IPS-15b (cell line): ENCODE measurements at regions not wholly inside any gene's neighbourhood (a gene's known extent, or its start where the extent isn't known, plus 50 kb on each side); places are given as distances from the start of the nearest gene placed in this dataset.

Experiments
- H3K27me3 ChIP-seq: one replicate; pipeline ENCODE4 v1.6.1; 2013; ENCODE audit warnings: low read length; ENCODE audit not compliant: control insufficient read depth, insufficient read depth
- H3K36me3 ChIP-seq: one replicate; pipeline ENCODE4 v1.6.1; 2013; ENCODE audit warnings: low read length; ENCODE audit not compliant: control insufficient read depth, insufficient read depth
- H3K4me1 ChIP-seq: one replicate; pipeline ENCODE4 v1.6.1; 2013; ENCODE audit warnings: mild to moderate bottlenecking, low read length; ENCODE audit not compliant: control insufficient read depth, insufficient read depth
- H3K4me3 ChIP-seq: one replicate; pipeline ENCODE4 v1.5.1; 2013; ENCODE audit warnings: low read depth, low read length
- H3K9ac ChIP-seq: one replicate; pipeline ENCODE4 v1.6.1; 2013; ENCODE audit warnings: low read depth, mild to moderate bottlenecking, low read length
- H3K9me3 ChIP-seq: one replicate; pipeline ENCODE4 v1.6.1; 2013; ENCODE audit warnings: mild to moderate bottlenecking, low read length; ENCODE audit not compliant: control insufficient read depth, insufficient read depth

- H3K9me3 ChIP-seq, result no peaks in the 10 kb centered on the region
- H3K36me3 ChIP-seq, result no peaks in the 10 kb centered on the region
- no peaks in the 10 kb centered on the region for H3K27me3 ChIP-seq
- H3K9ac ChIP-seq, result no peak overlapping the region
- H3K4me1 ChIP-seq, result peaks cover 18% of the 10 kb centered on the region
- H3K4me3 ChIP-seq, result no peak overlapping the region
These were observed 394.6 kb upstream of the WWC1 start for GRCh38 chr5:167896814-167897213.

- Histone ChIP-seq H3K27me3 (no peaks in the 10 kb centered on the region), H3K4me1 (peaks cover 18% of the 10 kb centered on the region), H3K9ac (no peak overlapping the region), H3K36me3 (no peaks in the 10 kb centered on the region), H3K4me3 (no peak overlapping the region), H3K9me3 (no peaks in the 10 kb centered on the region)
These were observed 394.1 kb upstream of the WWC1 start for GRCh38 chr5:167897371-167897770.

- no peaks in the 10 kb centered on the region for H3K27me3 ChIP-seq
- H3K36me3 ChIP-seq, result no peaks in the 10 kb centered on the region
- H3K9ac ChIP-seq, result no peak overlapping the region
- no peaks in the 10 kb centered on the region for H3K9me3 ChIP-seq
- H3K4me1 ChIP-seq, result peaks cover 18% of the 10 kb centered on the region
- H3K4me3 ChIP-seq, result no peak overlapping the region
These were observed 392.9 kb upstream of the WWC1 start for GRCh38 chr5:167898361-167899042.

GRCh38 chr5:167899490-167900070, 391.9 kb upstream of the WWC1 start:
- Histone ChIP-seq H3K4me1 (peaks cover 18% of the 10 kb centered on the region), H3K27me3 (no peaks in the 10 kb centered on the region)

GRCh38 chr5:167900340-167900935, 391.0 kb upstream of the WWC1 start:
- no peaks in the 10 kb centered on the region for H3K27me3 ChIP-seq
- H3K4me1 ChIP-seq, result peaks cover 20% of the 10 kb centered on the region
- H3K36me3 ChIP-seq, result no peaks in the 10 kb centered on the region
- H3K4me3 ChIP-seq, result no peak overlapping the region
- H3K9ac ChIP-seq, result no peak overlapping the region
- no peaks in the 10 kb centered on the region for H3K9me3 ChIP-seq

More at GRCh38 chr5:167899490-167900070, 391.9 kb upstream of the WWC1 start:
- H3K9me3 ChIP-seq, result no peaks in the 10 kb centered on the region
- no peak overlapping the region for H3K4me3 ChIP-seq
- no peak overlapping the region for H3K9ac ChIP-seq
- no peaks in the 10 kb centered on the region for H3K36me3 ChIP-seq

GRCh38 chr5:167902298-167902697, 389.1 kb upstream of the WWC1 start:
- Histone ChIP-seq H3K27me3 (no peaks in the 10 kb centered on the region), H3K4me1 (peaks cover 27% of the 10 kb centered on the region), H3K9ac (no peak overlapping the region), H3K4me3 (no peak overlapping the region), H3K36me3 (no peaks in the 10 kb centered on the region), H3K9me3 (no peaks in the 10 kb centered on the region)

GRCh38 chr5:167903243-167903642, 388.2 kb upstream of the WWC1 start:
- H3K36me3 ChIP-seq, result no peaks in the 10 kb centered on the region

GRCh38 chr5:167903659-167904058, 387.8 kb upstream of the WWC1 start:
- H3K36me3 ChIP-seq, result no peaks in the 10 kb centered on the region

More at GRCh38 chr5:167903243-167903642, 388.2 kb upstream of the WWC1 start:
- Histone ChIP-seq H3K4me3 (no peak overlapping the region), H3K9me3 (no peaks in the 10 kb centered on the region), H3K27me3 (no peaks in the 10 kb centered on the region), H3K4me1 (peaks cover 22% of the 10 kb centered on the region), H3K9ac (no peak overlapping the region)

GRCh38 chr5:167905919-167906853, 385.3 kb upstream of the WWC1 start:
- Histone ChIP-seq H3K36me3 (no peaks in the 10 kb centered on the region), H3K4me3 (no peak overlapping the region), H3K9ac (no peak overlapping the region), H3K27me3 (no peaks in the 10 kb centered on the region), H3K9me3 (no peaks in the 10 kb centered on the region), H3K4me1 (peaks cover 9% of the 10 kb centered on the region)

More at GRCh38 chr5:167903659-167904058, 387.8 kb upstream of the WWC1 start:
- peaks cover 17% of the 10 kb centered on the region for H3K4me1 ChIP-seq
- H3K4me3 ChIP-seq, result no peak overlapping the region
- H3K27me3 ChIP-seq, result no peaks in the 10 kb centered on the region
- H3K9ac ChIP-seq, result no peak overlapping the region
- no peaks in the 10 kb centered on the region for H3K9me3 ChIP-seq

- no peaks in the 10 kb centered on the region for H3K9me3 ChIP-seq
- H3K9ac ChIP-seq, result no peak overlapping the region
- H3K36me3 ChIP-seq, result no peaks in the 10 kb centered on the region
- no peak overlapping the region for H3K4me3 ChIP-seq
- H3K4me1 ChIP-seq, result peaks cover 9% of the 10 kb centered on the region
- no peaks in the 10 kb centered on the region for H3K27me3 ChIP-seq
These were observed 382.8 kb upstream of the WWC1 start for GRCh38 chr5:167908606-167909005.

- Histone ChIP-seq H3K9ac (no peak overlapping the region), H3K9me3 (no peaks in the 10 kb centered on the region), H3K36me3 (no peaks in the 10 kb centered on the region), H3K4me1 (no peaks in the 10 kb centered on the region), H3K27me3 (no peaks in the 10 kb centered on the region), H3K4me3 (no peak overlapping the region)
These were observed 378.3 kb upstream of the WWC1 start for GRCh38 chr5:167912941-167913665.
